CD4-positive, alpha-beta T cell treated with Interleukin-1 beta for 1 hour (primary cell): ENCODE measurements at regions not wholly inside any gene's neighbourhood (a gene's known extent, or its start where the extent isn't known, plus 50 kb on each side); places are given as distances from the start of the nearest gene placed in this dataset.

Experiments used
- DNase-seq, 2 donors: peaks; one replicate each; pipeline ENCODE4 v3.0.0-alpha.2; 2020 to 2022

DNA sequence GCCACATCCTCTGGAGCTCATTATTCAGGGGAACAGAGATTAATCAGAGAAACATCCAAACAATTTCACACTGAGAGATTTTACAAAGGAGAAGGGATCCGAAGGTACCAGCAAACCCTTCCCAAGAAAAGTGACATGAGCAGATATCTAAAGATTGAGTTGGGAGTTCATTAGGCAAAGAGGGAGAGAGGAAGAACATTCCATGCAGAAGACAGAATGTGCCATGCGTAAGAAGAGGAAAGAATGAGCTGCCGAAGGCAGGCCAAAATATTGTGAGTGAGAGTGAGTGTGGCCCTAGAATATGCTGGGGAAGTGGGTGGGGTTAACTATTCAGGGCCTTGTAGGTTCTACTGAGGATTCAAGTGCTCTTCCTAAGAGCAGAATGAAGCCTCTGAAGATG lies 50.0 kb upstream of the LYVE1 start:
- no peak for DNase-seq
